A549 (cell line): ENCODE measurements at regions not wholly inside any gene's neighbourhood (a gene's known extent, or its start where the extent isn't known, plus 50 kb on each side); places are given as distances from the start of the nearest gene placed in this dataset.

ENCODE experiments used
- ATAC-seq, 2 experiments: fragments of 200-7000 bp in 1 of 2; fragments of >200 bp in 1 of 2; cut with Nextera tagmentation in 1 of 2; cut with Tn5 transposase in 1 of 2; 3 replicates each; pipeline versions ENCODE4 v1.8.0 to v1.9.1; 2018 to 2020; ENCODE audit warnings: mild to moderate bottlenecking in 1 of 2, moderate library complexity in 1 of 2
- CTCF ChIA-PET: fragments of 300-600 bp; sonication (Branson Sonifier 250); formaldehyde crosslinking; extraction: SDS; loops from one replicate; lab custom pipeline; 2021; ENCODE audit warnings: antibody characterized with exemption, inconsistent platforms; lab: Yijun Ruan, JAX
- POLR2A ChIA-PET: fragments of 350-600 bp; formaldehyde crosslinking; extraction: SDS; loops from one replicate; lab custom pipeline; 2021; ENCODE audit warnings: antibody characterized with exemption, inconsistent platforms; lab: Yijun Ruan, JAX
- DNase-seq, 2 experiments: peaks; one replicate each; pipeline versions ENCODE4 v3.0.0 to v3.0.0-alpha.2; 2011 to 2016; ENCODE audit warnings: low read depth in 1 of 2, low spot score in 1 of 2
- FAIRE-seq: peaks from 2 replicates; lab custom pipeline; 2011; peaks lifted over from hg19 to GRCh38; lab: Jason Lieb, UNC
- H3K27ac ChIP-seq, 2 experiments: fragments of >200 bp; sonication (Bioruptor Twin); formaldehyde crosslinking; 3 replicates each; pipeline ENCODE4 v1.5.1; 2016 to 2017
- H3K4me1 ChIP-seq: fragments of >200 bp; sonication (Bioruptor Twin); formaldehyde crosslinking; 3 replicates; pipeline ENCODE4 v1.6.1; 2016
- H3K4me2 ChIP-seq: fragments of >200 bp; sonication (Bioruptor Twin); formaldehyde crosslinking; 3 replicates; pipeline ENCODE4 v1.6.1; 2016
- H3K4me3 ChIP-seq: fragments of >200 bp; sonication (Bioruptor Twin); formaldehyde crosslinking; 3 replicates; pipeline ENCODE4 v1.5.1; 2016
- H3K9me3 ChIP-seq: fragments of >200 bp; sonication (Bioruptor Twin); formaldehyde crosslinking; 3 replicates; pipeline ENCODE4 v1.6.1; 2016
- CHD2 ChIP-seq: fragments of 150-350 bp; IDR thresholded peaks from 2 replicates; pipeline ENCODE4 v1.6.1; 2014; ENCODE audit warnings: low read length; ENCODE audit not compliant: partially characterized antibody
- EP300 ChIP-seq, 2 experiments: fragments of >200 bp; sonication (Bioruptor Twin); formaldehyde crosslinking; IDR thresholded peaks; 2 replicates in 1 of 2; 3 replicates in 1 of 2; pipeline ENCODE4 v1.6.1; 2016 to 2017
- ESRRA ChIP-seq: fragments of 150-350 bp; IDR thresholded peaks from 2 replicates; pipeline ENCODE4 v1.6.1; 2014; ENCODE audit warnings: mild to moderate bottlenecking, low read length, borderline replicate concordance
- FOSL2 ChIP-seq, 2 experiments: fragments of 450-650 bp in 1 of 2; fragments of >200 bp in 1 of 2; sonication (Bioruptor Twin) in 1 of 2; formaldehyde crosslinking; IDR thresholded peaks; 2 replicates each; pipeline versions ENCODE4 v1.5.0 to v1.6.1; 2016 to 2020; ENCODE audit warnings: mild to moderate bottlenecking in 1 of 2, moderate library complexity in 1 of 2
- GATA3 ChIP-seq: IDR thresholded peaks from 2 replicates; pipeline ENCODE4 v1.6.1; 2012; ENCODE audit warnings: borderline replicate concordance
- HDAC2 ChIP-seq: fragments of 200-600 bp; sonication (generic); IDR thresholded peaks from 2 replicates; pipeline ENCODE4 v1.6.1; 2016
- HEYL ChIP-seq: fragments of 250-450 bp; sonication (Bioruptor Pico); IDR thresholded peaks from 2 replicates; pipeline ENCODE4 v1.8.0; 2021; ENCODE audit warnings: mild to moderate bottlenecking, moderate library complexity
- HOXA7 ChIP-seq: fragments of 250-450 bp; sonication (Bioruptor Pico); IDR thresholded peaks from 2 replicates; pipeline ENCODE4 v1.5.0; 2020; ENCODE audit warnings: mild to moderate bottlenecking, moderate library complexity
- JUN ChIP-seq, 2 experiments: fragments of >200 bp; sonication (Bioruptor Twin); formaldehyde crosslinking; IDR thresholded peaks; 2 replicates in 1 of 2; 3 replicates in 1 of 2; pipeline ENCODE4 v1.6.1; 2016 to 2017
- JUNB ChIP-seq: fragments of >200 bp; sonication (Bioruptor Twin); formaldehyde crosslinking; IDR thresholded peaks from 2 replicates; pipeline ENCODE4 v1.6.1; 2016
- MAZ ChIP-seq: fragments of 150-350 bp; IDR thresholded peaks from 2 replicates; pipeline ENCODE4 v1.6.1; 2014; ENCODE audit warnings: antibody characterized with exemption, low read depth, low read length, borderline replicate concordance
- NFE2L2 ChIP-seq: fragments of 150-350 bp; conservative IDR thresholded peaks from 2 replicates; pipeline ENCODE4 v1.6.1; 2014; ENCODE audit warnings: low read length
- PHF8 ChIP-seq: fragments of 200-600 bp; sonication (generic); IDR thresholded peaks from 2 replicates; pipeline ENCODE4 v1.6.1; 2016; ENCODE audit warnings: low read depth, mild to moderate bottlenecking, antibody characterized with exemption, moderate library complexity, borderline replicate concordance
- POLR2A ChIP-seq: IDR thresholded peaks from 2 replicates; pipeline ENCODE4 v1.6.1; 2012; ENCODE audit warnings: mild to moderate bottlenecking, low read length
- RAD21 ChIP-seq, 2 experiments: fragments of >200 bp in 1 of 2; sonication (Bioruptor Twin) in 1 of 2; formaldehyde crosslinking in 1 of 2; IDR thresholded peaks in 1 of 2; conservative IDR thresholded peaks in 1 of 2; 2 replicates in 1 of 2; 3 replicates in 1 of 2; pipeline ENCODE4 v1.6.1; 2012 to 2018; ENCODE audit warnings: inconsistent platforms in 1 of 2
- RARB ChIP-seq: fragments of 250-450 bp; sonication (Bioruptor Pico); IDR thresholded peaks from 2 replicates; pipeline ENCODE4 v1.8.0; 2021; ENCODE audit warnings: mild to moderate bottlenecking, moderate library complexity
- RCOR1 ChIP-seq: fragments of 150-350 bp; IDR thresholded peaks from 2 replicates; pipeline ENCODE4 v1.6.1; 2014; ENCODE audit warnings: antibody characterized with exemption, low read length, low read depth
- RFX5 ChIP-seq: fragments of 450-650 bp; IDR thresholded peaks from 2 replicates; pipeline ENCODE4 v1.7.1; 2014; ENCODE audit warnings: antibody characterized with exemption, mild to moderate bottlenecking, moderate library complexity
- SREBF2 ChIP-seq: fragments of 450-650 bp; IDR thresholded peaks from 2 replicates; pipeline ENCODE4 v1.6.1; 2014; ENCODE audit warnings: mild to moderate bottlenecking, moderate library complexity
- TP53 ChIP-seq: fragments of 250-450 bp; sonication (Bioruptor Pico); IDR thresholded peaks from 2 replicates; pipeline ENCODE4 v1.5.0; 2021; ENCODE audit warnings: mild to moderate bottlenecking, moderate library complexity
- ZC3H11A ChIP-seq: fragments of 450-650 bp; IDR thresholded peaks from 2 replicates; pipeline ENCODE4 v1.6.1; 2014; ENCODE audit warnings: antibody characterized with exemption, mild to moderate bottlenecking
- ZFP36 ChIP-seq: fragments of 450-650 bp; IDR thresholded peaks from 2 replicates; pipeline ENCODE4 v1.6.1; 2014; ENCODE audit warnings: borderline replicate concordance; ENCODE audit not compliant: partially characterized antibody
- ZSCAN20 ChIP-seq: fragments of 250-450 bp; sonication (Bioruptor Pico); IDR thresholded peaks from 2 replicates; pipeline ENCODE4 v1.8.0; 2022; ENCODE audit warnings: mild to moderate bottlenecking, moderate library complexity
- WGBS: methylation state at CpG from one replicate; pipeline ENCODE4 v1.1.6; 2017; ENCODE audit errors: missing lambda C conversion rate; 5-methylcytosine and 5-hydroxymethylcytosine counted together
- TF ChIP-seq, protein P1 (sequence below): IDR thresholded peaks from 2 replicates; pipeline ENCODE4 v1.6.1; 2012
- TF ChIP-seq, protein P2 (sequence below): IDR thresholded peaks from 2 replicates; pipeline ENCODE4 v1.6.1; 2012
- TF ChIP-seq, protein P3 (sequence below): fragments of >200 bp; sonication (Bioruptor Twin); formaldehyde crosslinking; IDR thresholded peaks from 3 replicates; pipeline ENCODE4 v1.5.1; 2016
- TF ChIP-seq, protein P4 (sequence below): fragments of 250-450 bp; sonication (Bioruptor Pico); IDR thresholded peaks from 2 replicates; pipeline ENCODE4 v1.5.0; 2021; ENCODE audit warnings: mild to moderate bottlenecking, moderate library complexity, borderline replicate concordance
- TF ChIP-seq, protein P5 (sequence below): IDR thresholded peaks from 2 replicates; pipeline ENCODE4 v1.6.1; 2012; ENCODE audit warnings: low read depth, borderline replicate concordance
- TF ChIP-seq, protein P6 (sequence below): fragments of >200 bp; sonication (Bioruptor Twin); formaldehyde crosslinking; IDR thresholded peaks from 2 replicates; pipeline ENCODE4 v1.6.1; 2016

DNA sequence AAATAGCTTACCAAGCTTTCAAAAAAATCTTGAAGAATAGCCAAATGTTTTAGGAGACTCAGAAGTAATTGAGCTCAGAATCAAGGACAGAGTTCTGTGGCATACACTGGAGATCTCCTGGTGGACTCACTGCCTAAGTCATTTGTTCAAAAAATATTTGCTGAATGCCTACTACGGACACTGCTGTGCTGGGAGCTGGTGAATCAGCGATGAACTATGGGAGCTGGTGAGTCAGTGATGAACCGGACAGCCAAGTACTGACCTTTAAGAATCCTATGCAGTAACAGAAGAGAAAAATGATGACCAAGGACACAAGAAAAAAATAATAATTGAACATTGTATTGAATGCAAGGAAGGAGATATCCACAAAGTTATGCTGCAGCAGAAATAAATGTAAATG lies 717.9 kb upstream of the CXADR start:
- 0% methylated on average over 3 of the region's 3 CpGs for WGBS
- TF ChIP-seq RAD21 (conservative IDR thresholded peaks at IDR 0.05 in 1 of 2, IDR thresholded peaks at IDR 0.05 in 1 of 2): no peak
- TF ChIP-seq HDAC2: no peak
- no peak; the same call in 1 of the 2 replicates for TF ChIP-seq GATA3
- peak; percentile 51; the same call in 1 of the 2 replicates for TF ChIP-seq JUNB
- TF ChIP-seq HEYL (CRISPR knock-in tag): no peak
- TF ChIP-seq FOSL2 (IDR thresholded peaks at IDR 0.05): peak; percentile 63
- peak; percentile 81 for TF ChIP-seq FOSL2 (CRISPR knock-in tag; IDR thresholded peaks at IDR 0.05)
- TF ChIP-seq, protein P1, sequence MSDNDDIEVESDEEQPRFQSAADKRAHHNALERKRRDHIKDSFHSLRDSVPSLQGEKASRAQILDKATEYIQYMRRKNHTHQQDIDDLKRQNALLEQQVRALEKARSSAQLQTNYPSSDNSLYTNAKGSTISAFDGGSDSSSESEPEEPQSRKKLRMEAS: no peak
- no peak for TF ChIP-seq ZSCAN20 (CRISPR knock-in tag)
- no peaks in the 10 kb centered on the region for H3K9me3 ChIP-seq
- peak; percentile 1 to 73 for DNase-seq
- no peak overlapping the region for H3K4me3 ChIP-seq
- FAIRE-seq: no peak
- peaks cover 15% of the 10 kb centered on the region; the same call in 2 of the 3 replicates for H3K4me1 ChIP-seq
- peak overlapping the region; percentile 48 to 55; a peak in 3 of 6 replicates for H3K27ac ChIP-seq
- ChIA-PET CTCF (interaction anchor here (0.7 kb wide), 1 partner anchor 1940 kb away, joined by 3 read pairs; no protein-coding TSS in a partner anchor), POLR2A (no interaction called here)
- peak overlapping the region; percentile 60 for H3K4me2 ChIP-seq
- ATAC-seq: peak; percentile 98

DNA sequence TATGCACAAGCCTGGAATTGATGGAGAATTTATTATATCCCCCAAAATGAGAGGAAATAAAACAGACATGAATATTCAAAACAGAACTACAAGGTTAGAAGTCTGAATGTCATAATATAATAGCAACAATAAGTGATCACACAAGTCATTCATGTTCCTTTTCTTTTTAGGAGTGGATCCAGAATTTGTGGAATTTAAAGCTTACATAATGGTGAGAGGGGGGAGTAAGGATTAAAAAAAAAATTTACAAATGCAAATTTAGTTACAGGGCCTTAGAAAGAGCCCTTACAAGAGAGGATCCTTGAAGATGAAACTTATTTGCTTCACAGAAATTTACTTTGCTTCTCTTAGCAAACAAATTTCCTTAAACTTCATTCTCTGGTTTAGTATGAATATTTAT lies 716.1 kb upstream of the CXADR start:
- POLR2A ChIA-PET: no interaction called here
- no peak for TF ChIP-seq RCOR1
- TF ChIP-seq PHF8: no peak
- no peak for TF ChIP-seq RFX5
- TF ChIP-seq SREBF2: no peak
- TF ChIP-seq FOSL2 (IDR thresholded peaks at IDR 0.05): no peak
- no peak for TF ChIP-seq FOSL2 (CRISPR knock-in tag; IDR thresholded peaks at IDR 0.05)
- no peak for TF ChIP-seq JUN (IDR thresholded peaks at IDR 0.05)
- no peak for TF ChIP-seq CHD2
- no peak for TF ChIP-seq POLR2A
- TF ChIP-seq ESRRA: no peak
- TF ChIP-seq RARB: no peak
- TF ChIP-seq GATA3: no peak
- TF ChIP-seq, protein P2, sequence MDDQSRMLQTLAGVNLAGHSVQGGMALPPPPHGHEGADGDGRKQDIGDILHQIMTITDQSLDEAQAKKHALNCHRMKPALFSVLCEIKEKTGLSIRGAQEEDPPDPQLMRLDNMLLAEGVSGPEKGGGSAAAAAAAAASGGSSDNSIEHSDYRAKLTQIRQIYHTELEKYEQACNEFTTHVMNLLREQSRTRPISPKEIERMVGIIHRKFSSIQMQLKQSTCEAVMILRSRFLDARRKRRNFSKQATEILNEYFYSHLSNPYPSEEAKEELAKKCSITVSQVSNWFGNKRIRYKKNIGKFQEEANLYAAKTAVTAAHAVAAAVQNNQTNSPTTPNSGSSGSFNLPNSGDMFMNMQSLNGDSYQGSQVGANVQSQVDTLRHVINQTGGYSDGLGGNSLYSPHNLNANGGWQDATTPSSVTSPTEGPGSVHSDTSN: no peak
- no peak for TF ChIP-seq HDAC2
- no peak for TF ChIP-seq NFE2L2
- TF ChIP-seq ZC3H11A: no peak
- no peak for TF ChIP-seq EP300 (IDR thresholded peaks at IDR 0.05)
- H3K27ac ChIP-seq: no peak overlapping the region
- DNase-seq: no peak
- H3K9me3 ChIP-seq: no peaks in the 10 kb centered on the region
- H3K4me3 ChIP-seq: no peak overlapping the region
- no peak overlapping the region for H3K4me2 ChIP-seq
- CTCF ChIA-PET: no interaction called here
- peaks cover 15% of the 10 kb centered on the region; the same call in 2 of the 3 replicates for H3K4me1 ChIP-seq
- ATAC-seq: no peak
- FAIRE-seq: no peak

DNA sequence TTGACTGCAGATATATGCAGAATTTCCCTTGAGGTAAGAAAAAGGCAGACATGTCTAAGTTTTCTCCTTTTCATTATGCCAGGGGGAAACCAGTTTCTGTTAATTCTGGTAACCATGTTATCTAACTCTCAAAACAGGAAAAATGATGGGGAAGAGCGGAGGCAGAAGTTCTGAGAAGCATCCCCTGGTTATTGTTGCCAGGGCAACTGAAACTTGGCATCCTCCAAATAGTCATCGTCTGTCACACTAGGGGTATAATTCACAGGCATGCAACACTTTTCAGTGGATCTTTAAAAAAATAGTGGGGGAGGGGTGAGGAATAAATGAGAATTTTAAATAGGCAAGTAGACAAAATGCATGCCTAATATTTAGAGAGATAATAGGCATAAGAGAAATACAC lies 715.3 kb upstream of the CXADR start:
- H3K4me3 ChIP-seq: no peak overlapping the region
- ChIA-PET CTCF (no interaction called here), POLR2A (no interaction called here)
- no peak overlapping the region for H3K27ac ChIP-seq
- no peak for FAIRE-seq
- ATAC-seq: no peak
- H3K4me2 ChIP-seq: no peak overlapping the region
- DNase-seq: no peak
- H3K4me1 ChIP-seq: peaks cover 15% of the 10 kb centered on the region; the same call in 2 of the 3 replicates
- H3K9me3 ChIP-seq: no peaks in the 10 kb centered on the region
- WGBS: 81% methylated on average over 2 of the region's 2 CpGs
- TF ChIP-seq, protein P3, sequence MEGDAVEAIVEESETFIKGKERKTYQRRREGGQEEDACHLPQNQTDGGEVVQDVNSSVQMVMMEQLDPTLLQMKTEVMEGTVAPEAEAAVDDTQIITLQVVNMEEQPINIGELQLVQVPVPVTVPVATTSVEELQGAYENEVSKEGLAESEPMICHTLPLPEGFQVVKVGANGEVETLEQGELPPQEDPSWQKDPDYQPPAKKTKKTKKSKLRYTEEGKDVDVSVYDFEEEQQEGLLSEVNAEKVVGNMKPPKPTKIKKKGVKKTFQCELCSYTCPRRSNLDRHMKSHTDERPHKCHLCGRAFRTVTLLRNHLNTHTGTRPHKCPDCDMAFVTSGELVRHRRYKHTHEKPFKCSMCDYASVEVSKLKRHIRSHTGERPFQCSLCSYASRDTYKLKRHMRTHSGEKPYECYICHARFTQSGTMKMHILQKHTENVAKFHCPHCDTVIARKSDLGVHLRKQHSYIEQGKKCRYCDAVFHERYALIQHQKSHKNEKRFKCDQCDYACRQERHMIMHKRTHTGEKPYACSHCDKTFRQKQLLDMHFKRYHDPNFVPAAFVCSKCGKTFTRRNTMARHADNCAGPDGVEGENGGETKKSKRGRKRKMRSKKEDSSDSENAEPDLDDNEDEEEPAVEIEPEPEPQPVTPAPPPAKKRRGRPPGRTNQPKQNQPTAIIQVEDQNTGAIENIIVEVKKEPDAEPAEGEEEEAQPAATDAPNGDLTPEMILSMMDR: no peak
- TF ChIP-seq ZFP36 (no peak), MAZ (no peak), TP53 (CRISPR knock-in tag) (no peak), HEYL (CRISPR knock-in tag) (no peak), HOXA7 (no peak), FOSL2 (IDR thresholded peaks at IDR 0.05) (no peak), FOSL2 (CRISPR knock-in tag; IDR thresholded peaks at IDR 0.05) (no peak), ZC3H11A (no peak), CHD2 (no peak)
- TF ChIP-seq, protein P4, sequence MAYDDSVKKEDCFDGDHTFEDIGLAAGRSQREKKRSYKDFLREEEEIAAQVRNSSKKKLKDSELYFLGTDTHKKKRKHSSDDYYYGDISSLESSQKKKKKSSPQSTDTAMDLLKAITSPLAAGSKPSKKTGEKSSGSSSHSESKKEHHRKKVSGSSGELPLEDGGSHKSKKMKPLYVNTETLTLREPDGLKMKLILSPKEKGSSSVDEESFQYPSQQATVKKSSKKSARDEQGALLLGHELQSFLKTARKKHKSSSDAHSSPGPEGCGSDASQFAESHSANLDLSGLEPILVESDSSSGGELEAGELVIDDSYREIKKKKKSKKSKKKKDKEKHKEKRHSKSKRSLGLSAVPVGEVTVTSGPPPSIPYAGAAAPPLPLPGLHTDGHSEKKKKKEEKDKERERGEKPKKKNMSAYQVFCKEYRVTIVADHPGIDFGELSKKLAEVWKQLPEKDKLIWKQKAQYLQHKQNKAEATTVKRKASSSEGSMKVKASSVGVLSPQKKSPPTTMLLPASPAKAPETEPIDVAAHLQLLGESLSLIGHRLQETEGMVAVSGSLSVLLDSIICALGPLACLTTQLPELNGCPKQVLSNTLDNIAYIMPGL: no peak
- TF ChIP-seq, protein P5, sequence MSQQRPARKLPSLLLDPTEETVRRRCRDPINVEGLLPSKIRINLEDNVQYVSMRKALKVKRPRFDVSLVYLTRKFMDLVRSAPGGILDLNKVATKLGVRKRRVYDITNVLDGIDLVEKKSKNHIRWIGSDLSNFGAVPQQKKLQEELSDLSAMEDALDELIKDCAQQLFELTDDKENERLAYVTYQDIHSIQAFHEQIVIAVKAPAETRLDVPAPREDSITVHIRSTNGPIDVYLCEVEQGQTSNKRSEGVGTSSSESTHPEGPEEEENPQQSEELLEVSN: no peak
- TF ChIP-seq, protein P6, sequence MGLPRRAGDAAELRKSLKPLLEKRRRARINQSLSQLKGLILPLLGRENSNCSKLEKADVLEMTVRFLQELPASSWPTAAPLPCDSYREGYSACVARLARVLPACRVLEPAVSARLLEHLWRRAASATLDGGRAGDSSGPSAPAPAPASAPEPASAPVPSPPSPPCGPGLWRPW: no peak
